ENCODE measurements at regions not wholly inside any gene's neighbourhood (a gene's known extent, or its start where the extent isn't known, plus 50 kb on each side); places are given as distances from the start of the nearest gene placed in this dataset.

- TF ChIP-seq, protein P1, sequence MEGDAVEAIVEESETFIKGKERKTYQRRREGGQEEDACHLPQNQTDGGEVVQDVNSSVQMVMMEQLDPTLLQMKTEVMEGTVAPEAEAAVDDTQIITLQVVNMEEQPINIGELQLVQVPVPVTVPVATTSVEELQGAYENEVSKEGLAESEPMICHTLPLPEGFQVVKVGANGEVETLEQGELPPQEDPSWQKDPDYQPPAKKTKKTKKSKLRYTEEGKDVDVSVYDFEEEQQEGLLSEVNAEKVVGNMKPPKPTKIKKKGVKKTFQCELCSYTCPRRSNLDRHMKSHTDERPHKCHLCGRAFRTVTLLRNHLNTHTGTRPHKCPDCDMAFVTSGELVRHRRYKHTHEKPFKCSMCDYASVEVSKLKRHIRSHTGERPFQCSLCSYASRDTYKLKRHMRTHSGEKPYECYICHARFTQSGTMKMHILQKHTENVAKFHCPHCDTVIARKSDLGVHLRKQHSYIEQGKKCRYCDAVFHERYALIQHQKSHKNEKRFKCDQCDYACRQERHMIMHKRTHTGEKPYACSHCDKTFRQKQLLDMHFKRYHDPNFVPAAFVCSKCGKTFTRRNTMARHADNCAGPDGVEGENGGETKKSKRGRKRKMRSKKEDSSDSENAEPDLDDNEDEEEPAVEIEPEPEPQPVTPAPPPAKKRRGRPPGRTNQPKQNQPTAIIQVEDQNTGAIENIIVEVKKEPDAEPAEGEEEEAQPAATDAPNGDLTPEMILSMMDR (IDR thresholded peaks at IDR 0.05; ENCODE audit: low read depth, low read length, missing control alignments) = no peak
- DNase-seq (ENCODE audit: low read depth) = no peak
- in situ Hi-C loops (cut with HindIII; ENCODE audit: low sequenced_read_pairs) = no loop called here
- H3K4me3 ChIP-seq (ENCODE audit: low read depth, low read length) = no peak overlapping the region
Observed at GRCh38 chr13:70484931-70485330, 376.7 kb upstream of the KLHL1 start.

- TF ChIP-seq, protein P1 (IDR thresholded peaks at IDR 0.05; ENCODE audit: low read depth, low read length, missing control alignments) = no peak
- DNase-seq (ENCODE audit: low read depth) = no peak
- in situ Hi-C loops (cut with HindIII; ENCODE audit: low sequenced_read_pairs) = no loop called here
- no peak overlapping the region for H3K4me3 ChIP-seq (ENCODE audit: low read depth, low read length)
Observed at GRCh38 chr13:70483599-70484276, 375.5 kb upstream of the KLHL1 start.

GRCh38 chr13:70473907-70474306, 365.7 kb upstream of the KLHL1 start:
- DNase-seq (ENCODE audit: low read depth) = no peak

DNA sequence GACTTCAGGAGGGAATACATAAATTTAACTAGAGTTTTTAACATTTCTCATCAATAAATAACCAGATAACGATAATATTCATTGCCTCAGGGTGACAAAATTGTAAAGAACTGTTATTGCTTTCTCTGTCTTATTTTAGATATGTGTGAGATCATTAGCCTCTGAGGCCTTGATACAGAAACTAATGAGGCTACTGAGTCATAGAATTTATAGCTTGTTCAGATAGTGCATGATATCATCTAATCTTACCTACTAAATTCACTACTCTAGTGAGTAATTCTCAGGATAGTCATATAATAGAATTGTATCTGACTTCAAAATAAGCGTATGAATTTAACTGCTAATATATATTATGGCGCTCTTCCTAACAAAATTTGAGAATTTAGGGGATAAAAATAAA, 360.8 kb upstream of the KLHL1 start:
- TF ChIP-seq, protein P1 (IDR thresholded peaks at IDR 0.05; ENCODE audit: low read depth, low read length, missing control alignments) = no peak
- no peak overlapping the region for H3K4me3 ChIP-seq (ENCODE audit: low read depth, low read length)
- in situ Hi-C loops (cut with HindIII; ENCODE audit: low sequenced_read_pairs) = no loop called here
- no peak for DNase-seq (ENCODE audit: low read depth)

More at GRCh38 chr13:70473907-70474306, 365.7 kb upstream of the KLHL1 start:
- in situ Hi-C loops (cut with HindIII; ENCODE audit: low sequenced_read_pairs) = no loop called here
- TF ChIP-seq, protein P1 (IDR thresholded peaks at IDR 0.05; ENCODE audit: low read depth, low read length, missing control alignments) = no peak
- no peak overlapping the region for H3K4me3 ChIP-seq (ENCODE audit: low read depth, low read length)

- TF ChIP-seq, protein P1 (IDR thresholded peaks at IDR 0.05; ENCODE audit: low read depth, low read length, missing control alignments) = no peak
- in situ Hi-C loops (cut with HindIII; ENCODE audit: low sequenced_read_pairs) = no loop called here
- no peak for DNase-seq (ENCODE audit: low read depth)
- H3K4me3 ChIP-seq (ENCODE audit: low read depth, low read length) = no peak overlapping the region
Observed at GRCh38 chr13:70457474-70457873, 349.2 kb upstream of the KLHL1 start.

DNA sequence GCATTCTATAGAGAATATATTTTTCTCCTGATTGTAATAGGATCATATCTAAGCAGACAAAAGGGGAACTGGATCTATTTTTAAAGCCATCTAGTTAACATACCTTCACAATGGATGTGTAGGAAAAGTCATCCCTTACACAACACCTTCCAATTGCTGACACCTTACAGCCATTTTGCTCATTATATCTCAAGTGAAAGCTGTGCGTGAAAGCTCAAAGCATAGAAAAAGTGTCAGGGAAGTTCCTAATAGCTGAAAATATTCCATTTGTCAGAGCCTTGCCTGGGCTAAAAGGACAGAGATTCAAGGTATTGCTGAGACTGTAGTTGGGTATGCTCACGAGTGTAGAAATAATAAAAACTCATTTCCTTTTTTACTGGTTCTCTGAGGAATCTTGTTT, 340.6 kb upstream of the KLHL1 start:
- TF ChIP-seq, protein P1 (IDR thresholded peaks at IDR 0.05; ENCODE audit: low read depth, low read length, missing control alignments) = no peak
- H3K4me3 ChIP-seq (ENCODE audit: low read depth, low read length) = no peak overlapping the region
- no peak for DNase-seq (ENCODE audit: low read depth)
- in situ Hi-C loops (cut with HindIII; ENCODE audit: low sequenced_read_pairs) = no loop called here

Measured in astrocyte of the cerebellum (primary cell).